ENCODE measurements at regions not wholly inside any gene's neighbourhood (a gene's known extent, or its start where the extent isn't known, plus 50 kb on each side); places are given as distances from the start of the nearest gene placed in this dataset.

DNA sequence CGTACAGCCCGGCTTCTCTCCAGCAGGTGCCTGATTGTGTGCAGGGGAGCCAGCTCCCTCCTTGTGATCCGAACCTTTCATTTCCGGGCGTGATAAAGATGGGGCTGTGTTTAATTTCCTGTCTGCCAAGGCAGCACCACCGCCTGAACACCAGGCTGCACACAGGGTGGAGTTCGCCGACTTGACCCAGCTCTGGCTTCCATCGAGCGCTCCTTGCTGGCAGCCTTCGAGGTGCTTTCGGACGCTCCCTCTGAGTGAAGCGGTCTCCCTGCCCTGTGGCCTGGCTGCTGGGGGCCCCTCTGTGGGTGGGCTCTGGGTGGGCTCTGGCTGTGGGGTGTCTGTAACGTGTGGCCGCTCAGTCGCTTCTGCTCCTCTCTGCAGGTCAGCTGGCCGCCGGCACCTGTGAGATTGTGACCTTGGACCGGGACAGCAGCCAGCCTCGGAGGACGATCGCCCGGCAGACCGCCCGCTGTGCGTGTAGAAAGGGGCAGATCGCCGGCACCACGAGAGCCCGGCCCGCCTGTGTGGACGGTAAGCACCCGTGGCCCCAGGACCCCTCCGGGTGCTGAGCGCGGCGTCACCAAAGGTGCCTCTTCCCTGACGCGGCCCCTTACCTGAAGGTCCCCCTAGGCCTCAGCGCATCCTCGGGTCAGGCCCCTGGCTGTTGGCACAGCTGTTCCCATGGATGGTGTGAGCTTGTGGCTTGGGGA is 1181.3 kb downstream of the BRD1 start:
- in situ Hi-C loops (cut with MboI; ENCODE audit: low sequenced_read_pairs) = no loop called here

DNA sequence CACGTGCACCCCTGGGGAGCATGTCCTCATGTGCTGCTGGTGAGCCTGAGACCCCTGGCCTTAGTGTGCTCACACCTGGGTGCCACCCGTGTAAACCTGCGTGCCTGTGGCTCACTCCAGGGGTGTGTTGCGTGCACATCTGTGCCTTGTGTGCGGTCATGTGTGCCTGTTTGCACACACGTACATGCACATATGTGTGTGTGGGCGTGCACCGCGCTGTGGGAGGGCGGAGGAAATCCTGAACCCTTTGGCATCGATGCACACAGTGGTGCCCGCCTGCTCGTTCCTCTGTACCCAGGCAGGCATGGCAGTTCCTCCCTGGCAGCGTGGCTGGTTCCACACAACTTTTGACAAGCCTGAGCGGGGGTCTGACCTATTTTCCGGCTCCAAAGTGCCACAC is 1181.9 kb downstream of the BRD1 start:
- in situ Hi-C loops (cut with MboI; ENCODE audit: low sequenced_read_pairs) = no loop called here

DNA sequence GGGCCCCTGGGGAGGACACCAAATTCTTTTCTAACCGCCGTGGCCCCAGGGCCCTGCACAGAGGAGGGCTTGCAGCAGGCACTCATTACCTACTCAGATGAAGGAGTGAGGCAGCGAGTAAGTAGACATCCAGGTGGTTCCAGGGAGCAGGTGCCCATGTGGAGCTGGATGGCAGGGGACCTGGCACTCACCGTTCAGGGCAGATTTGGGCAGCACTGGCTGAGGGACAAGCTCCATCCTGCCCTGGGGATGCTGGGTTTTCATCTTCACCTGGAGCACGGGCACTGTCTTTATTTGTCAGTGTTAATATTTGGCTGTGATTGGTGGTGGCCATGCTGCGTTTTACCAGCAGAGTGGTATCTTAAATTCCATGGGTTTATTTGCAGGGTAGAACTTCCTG is 1182.7 kb downstream of the BRD1 start:
- in situ Hi-C loops (cut with MboI; ENCODE audit: low sequenced_read_pairs) = no loop called here

DNA sequence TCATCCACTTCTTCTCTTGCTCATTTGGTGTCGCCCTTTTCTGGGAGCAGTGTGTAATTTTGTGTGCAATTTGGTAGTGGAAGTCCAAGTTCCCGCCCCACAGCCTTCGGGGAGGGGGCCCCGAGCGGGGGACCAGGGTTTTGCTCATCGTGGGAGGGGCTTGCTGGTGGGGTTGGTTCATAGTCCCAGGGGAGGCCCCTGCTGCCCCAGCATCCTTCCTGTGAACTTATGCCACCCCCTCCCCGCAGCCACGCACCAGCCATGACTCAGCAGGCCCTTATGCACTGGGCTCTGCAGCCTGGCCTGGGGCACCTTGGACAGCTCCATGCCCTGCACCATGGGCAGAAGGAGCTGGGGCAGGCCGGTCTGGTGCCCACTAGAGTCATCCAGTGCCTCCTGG is 1183.6 kb downstream of the BRD1 start:
- in situ Hi-C loops (cut with MboI; ENCODE audit: low sequenced_read_pairs) = no loop called here

DNA sequence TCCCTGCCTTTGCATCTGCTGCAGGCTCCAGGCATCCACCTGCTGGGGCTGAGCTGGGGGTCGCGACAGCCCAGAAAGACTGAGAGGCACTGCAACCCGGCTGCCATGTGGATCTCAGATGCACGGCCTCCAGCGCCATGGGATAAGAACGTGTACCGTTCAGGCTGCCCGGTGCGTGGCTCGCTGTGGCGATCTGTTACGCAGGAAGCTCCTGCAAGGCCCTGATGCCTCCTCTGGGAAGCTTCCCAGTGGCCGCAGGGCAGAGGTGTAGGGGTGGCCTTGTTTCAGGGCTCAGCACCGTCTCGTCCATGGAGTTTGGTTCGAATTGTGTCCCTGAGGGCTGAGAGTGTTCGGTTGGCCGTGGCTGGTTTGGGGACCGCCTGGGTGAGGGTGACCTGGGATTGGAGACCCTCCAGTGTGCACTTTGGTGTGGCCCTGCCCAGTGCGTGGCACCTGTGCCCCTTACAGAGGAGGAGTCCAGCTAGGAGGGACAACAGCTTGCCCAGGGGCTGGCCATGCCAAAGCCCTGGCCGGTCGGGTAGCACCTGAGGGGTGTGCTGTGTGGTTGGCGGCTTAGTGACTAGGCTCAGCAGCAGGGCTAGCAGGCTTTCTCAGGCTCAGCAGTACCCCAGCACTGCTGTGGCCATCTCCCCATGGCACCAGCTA is 1184.5 kb downstream of the BRD1 start:
- in situ Hi-C loops (cut with MboI; ENCODE audit: low sequenced_read_pairs) = no loop called here

DNA sequence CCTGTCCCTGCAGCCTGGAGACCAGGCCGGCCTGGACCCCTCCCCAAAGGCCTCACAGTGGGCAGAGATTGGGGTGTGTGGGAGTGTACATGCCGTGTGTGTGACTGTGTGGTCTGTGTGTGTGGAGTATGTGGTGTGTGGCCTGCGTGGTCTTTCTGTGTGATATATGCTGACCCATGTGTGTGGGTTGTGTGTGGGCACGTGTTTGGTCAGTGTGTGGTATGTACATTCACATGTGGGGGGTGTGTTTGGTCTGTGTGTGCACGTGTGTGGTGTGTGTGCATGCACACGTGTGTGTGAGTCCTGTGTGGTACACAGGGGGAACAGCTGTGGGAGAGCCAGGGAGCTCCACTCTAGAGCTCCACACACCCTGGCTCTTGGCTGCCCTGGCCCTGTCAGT is 1185.1 kb downstream of the BRD1 start:
- in situ Hi-C loops (cut with MboI; ENCODE audit: low sequenced_read_pairs) = no loop called here

DNA sequence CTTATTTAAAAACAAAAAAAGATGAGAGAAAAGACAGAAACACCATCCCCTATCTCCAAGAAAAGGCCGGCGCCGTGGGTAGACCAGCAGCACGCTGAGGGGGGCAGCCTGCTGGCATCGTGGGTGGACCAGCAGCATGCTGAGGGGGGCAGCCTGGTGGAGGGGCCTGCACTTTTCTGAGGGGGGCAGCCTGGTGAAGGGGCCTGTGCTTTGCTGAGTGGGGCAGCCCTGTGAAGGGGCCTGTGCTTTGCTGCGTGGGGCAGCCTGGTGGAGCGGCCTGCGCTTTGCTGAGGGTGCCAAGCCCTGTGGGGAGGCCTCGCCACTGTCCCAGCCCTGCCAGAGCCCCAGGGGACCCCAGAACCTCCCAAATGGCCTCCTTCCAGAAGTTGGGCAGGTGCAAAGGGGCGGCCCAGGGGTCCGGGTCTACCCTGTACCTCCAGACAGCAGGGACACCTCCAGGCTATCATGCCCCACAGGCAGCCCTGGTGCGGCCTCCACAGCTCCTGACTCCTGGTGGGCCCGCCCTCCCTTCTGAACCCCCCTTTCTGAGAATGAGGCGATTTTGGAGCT is 1185.7 kb downstream of the BRD1 start:
- in situ Hi-C loops (cut with MboI; ENCODE audit: low sequenced_read_pairs) = no loop called here

DNA sequence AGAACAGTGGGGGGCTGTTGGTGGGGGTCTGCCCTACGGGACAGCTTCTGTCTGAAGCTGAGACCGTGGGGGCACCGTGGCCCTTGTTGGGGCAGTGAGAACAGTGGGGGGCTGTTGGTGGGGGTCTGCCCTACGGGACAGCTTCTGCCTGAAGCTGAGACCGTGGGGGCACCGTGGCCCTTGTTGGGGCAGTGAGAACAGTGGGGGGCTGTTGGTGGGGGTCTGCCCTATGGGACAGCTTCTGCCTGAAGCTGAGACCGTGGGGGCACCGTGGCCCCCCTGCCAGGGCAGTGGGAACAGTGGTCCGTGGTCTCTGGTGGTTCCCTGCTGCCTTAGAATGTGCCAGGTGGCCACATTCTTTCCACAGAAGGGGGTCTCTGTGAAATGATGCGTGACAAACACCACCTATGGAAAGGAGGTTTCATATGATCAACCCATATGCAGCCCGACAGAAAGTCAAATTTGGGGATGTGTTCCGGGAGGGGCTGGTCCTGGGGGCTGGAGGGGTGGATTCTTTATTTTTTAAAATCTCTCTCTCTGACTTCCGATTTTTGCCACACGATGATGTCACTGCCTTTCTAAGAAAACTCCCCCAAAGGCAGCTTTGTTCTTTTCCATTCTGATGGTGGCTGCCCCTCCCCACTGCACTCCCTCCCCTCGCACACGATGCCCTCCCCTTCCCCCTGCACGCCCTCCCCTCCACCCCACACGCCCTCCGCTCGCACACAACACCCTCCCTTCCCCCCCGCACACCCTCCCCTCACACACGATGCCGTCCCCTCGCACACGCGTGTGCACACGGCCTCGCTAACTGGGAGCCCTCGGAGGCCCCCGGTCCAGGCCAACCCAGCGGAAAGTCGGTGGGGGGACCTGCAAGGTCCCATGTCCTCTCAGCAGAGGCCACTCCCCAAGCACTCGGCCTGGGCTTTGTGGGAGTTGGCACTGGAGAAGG is 1186.5 kb downstream of the BRD1 start:
- in situ Hi-C loops (cut with MboI; ENCODE audit: low sequenced_read_pairs) = no loop called here

DNA sequence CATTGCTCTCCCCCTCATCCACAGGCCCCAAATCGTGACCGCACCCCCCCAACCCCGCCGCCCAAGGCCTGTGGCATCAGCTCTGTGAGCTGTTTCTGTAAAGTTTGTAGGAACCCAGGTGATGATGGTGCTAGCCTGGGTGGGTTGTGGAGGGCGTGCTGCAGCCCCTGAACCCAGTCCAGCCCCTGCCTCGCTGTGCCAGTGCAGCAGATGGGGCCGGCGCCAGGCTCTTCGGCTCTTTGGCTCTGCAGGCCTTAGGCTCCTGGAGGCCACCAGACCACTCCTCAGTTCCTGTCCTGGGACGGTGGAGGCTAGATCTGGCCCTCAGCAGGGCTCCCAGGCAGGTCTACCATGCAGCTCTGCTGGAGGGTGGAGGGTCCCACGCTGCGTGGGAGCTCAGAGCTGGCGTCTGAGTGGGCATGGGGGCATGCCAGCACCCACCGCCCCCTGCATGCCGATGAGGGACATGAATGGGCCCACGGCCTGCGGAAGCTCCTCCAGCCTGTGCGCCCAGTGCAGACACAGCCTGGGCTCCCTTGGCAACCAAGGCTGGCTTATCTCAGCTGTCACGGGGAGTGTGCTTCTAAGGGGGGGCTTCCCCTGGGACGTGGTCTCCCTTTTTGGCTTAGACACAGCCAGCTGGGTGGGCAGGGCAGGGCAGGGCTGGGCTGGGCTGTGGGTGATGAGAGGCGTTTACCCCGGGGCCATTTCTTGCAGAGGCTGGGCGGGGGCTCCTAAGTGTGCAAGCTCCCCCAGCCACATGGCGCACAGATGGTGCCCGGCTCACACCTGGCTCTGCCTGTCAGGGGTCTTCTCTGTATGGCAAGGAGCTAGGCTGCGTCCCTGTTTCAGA is 1187.6 kb downstream of the BRD1 start:
- in situ Hi-C loops (cut with MboI; ENCODE audit: low sequenced_read_pairs) = no loop called here

DNA sequence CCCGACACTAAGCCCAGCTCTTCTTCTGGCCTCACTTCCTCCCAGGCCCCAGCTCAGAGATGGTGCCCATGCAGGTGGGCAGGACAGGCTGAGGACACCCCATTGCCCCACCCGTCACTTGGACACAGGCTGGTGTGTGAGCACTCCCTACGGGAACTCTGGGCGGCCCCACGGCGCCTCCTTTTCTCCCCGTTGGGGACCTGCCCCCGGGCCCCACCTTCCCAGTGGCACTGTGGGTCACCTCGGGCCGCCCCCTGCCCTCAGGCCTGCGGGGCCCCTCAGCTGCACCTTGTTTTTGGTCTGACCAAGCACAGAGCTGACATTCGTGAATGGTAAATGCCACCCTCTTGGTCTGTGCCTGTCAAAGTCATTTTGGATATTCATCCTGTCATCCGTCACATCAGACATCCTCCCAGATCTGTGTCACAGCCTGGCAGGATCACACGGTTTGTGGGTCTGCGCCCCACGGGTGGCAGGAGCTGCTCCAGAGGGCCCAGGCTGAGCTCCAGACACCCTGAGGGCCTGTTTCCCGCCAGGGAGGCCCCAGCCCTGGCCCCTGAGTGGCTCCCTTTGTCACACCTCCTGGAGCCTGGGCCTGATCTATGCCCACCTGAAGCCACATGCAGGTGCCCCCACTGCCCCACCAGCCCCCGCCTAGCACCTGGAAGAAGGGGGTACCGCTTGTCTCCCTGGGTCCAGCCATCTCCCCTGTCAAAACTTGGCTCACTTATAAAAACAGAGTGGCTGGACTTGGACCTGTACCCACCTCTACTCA is 1188.5 kb downstream of the BRD1 start:
- in situ Hi-C loops (cut with MboI; ENCODE audit: low sequenced_read_pairs) = no loop called here

DNA sequence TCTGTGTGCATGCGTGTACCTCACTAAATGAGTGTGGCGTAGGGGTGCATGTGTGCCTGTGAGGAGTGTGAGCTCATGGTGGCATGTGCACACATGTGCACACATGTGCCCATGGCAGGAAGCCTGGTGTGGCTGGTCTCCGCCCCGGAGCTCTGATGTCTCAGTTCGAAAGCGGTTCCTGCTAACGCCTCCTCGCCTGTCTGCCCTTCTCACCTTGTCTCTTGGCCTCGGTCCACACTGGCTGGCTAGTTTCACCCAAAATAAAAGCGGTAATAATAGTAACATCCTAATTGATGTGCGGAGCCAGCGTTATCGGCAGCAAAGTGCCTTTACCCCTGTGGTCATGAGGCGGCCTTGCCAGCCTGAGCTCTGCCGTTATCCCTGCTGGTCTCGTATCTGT is 1190.4 kb downstream of the BRD1 start:
- in situ Hi-C loops (cut with MboI; ENCODE audit: low sequenced_read_pairs) = no loop called here

DNA sequence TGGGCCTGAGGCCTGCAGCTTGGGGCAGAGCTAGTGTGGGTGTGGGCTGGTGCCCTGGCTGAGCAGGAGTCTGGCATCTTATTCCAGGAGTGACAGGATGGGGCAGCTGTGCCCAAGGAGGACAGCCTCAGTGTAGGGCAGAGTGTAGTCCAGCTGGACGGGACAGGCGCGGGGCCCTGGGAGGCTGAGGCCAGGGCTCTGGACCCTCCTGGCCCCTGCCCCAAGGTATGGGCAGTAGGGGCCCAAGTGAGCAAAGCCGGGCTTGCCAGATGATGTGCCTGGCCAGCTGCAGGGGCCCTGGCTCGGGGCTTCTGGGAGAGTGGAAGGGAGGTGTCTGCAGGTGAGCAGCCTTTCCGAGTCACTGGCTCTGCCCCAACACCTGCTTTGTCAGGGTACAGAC is 1190.9 kb downstream of the BRD1 start:
- in situ Hi-C loops (cut with MboI; ENCODE audit: low sequenced_read_pairs) = no loop called here

DNA sequence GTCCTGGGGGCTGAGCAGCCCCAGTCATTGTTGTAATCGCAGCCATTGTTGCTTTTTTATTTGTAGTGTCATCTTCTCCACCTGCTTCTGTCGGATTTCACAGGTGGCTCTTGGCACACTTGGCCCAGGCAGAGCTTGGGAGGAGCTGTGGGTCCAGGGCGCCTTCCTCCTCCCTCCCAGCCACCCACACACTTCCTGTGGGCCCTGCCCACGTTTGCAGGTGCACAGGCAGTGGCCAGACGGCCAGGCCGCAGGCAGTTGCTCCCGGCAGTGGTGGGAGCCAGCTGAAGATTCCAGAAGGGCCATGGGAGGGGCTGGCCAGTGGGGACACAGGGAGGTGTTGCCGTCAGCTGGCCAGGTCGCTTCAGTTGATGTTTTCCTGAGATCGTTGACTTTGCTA is 1191.9 kb downstream of the BRD1 start:
- in situ Hi-C loops (cut with MboI; ENCODE audit: low sequenced_read_pairs) = no loop called here

DNA sequence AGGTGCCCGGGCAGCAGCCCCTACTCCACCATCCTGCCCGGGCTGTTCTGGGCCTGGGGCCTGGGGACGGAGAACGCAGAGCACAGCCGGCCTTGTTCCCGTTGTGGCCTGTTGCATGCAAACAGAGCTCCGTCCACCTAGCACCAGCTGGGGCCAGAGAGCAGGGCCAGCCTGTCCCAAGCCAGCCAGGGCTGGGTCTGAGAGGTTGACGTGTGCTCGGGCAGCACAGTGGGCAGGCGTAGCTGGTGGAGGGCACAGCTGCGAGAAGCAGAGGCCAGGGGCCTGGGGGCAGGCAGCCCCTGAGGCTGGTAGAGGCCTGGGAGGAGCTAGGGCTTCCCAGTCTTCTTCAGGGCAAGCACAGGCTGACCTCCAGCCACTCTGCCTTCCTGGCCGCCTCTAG is 1192.6 kb downstream of the BRD1 start:
- in situ Hi-C loops (cut with MboI; ENCODE audit: low sequenced_read_pairs) = no loop called here

DNA sequence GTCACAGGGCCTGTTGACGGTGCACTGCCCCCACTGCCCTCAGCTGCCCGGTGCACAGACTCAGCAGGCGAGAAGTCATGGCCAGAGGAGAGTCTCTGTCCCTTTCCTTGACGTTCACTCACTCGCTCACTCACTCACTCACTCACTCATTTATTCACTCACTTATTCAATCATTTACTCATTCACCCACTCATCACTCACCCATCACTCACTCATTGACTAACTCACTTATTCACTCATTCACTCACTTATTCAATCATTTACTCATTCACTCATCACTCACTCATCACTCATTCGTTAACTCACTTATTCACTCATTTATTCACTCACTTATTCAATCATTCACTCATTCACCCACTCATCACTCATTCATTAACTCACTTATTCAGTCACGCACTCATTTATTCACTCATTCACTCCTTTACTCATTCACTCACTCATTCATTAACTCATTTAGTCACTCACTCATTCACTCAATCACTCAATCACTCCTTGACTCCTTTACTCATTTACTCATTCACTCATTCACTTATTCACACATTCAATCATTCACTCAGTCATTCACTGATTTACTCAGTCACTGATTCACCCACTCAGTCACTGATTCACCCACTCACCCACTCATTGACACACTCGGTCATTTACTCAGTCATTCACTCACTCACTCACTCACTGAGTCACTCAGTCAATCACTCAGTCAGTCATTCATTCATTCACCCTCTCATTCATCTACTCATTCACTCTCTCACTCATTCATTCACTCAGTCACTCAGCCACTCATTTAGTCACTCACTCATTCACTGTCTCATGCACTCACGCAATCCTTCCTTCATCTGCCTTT is 1193.5 kb downstream of the BRD1 start:
- in situ Hi-C loops (cut with MboI; ENCODE audit: low sequenced_read_pairs) = no loop called here

DNA sequence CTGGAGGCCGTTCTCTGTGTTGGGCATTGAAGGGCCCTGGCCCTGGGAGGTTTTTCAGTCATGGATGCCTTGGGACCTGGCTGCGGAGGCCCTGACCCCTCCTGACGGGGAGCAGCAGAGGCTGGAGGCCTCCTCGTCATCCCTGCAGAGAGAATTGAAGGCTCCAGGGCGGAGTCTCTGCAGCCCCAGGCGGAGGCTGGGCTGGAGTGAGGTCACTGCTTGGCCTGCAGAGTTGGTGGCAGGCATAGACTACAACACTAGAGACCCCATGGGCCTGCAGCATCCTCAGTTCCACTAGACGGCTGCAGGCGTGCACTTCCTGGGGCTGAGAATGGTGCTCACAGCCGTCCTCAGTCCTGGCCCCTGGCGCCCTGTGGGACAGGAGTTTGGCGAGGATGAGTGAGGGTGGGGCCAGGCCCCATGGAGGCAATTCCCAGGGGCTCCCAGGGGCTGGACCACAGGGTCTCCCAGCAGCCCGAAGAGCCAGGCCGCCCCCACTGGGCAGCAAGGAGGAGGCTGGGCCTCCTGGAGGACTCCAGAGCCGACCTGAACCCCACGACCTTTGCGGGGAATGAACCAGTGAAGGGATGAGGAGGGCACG is 1194.9 kb downstream of the BRD1 start:
- in situ Hi-C loops (cut with MboI; ENCODE audit: low sequenced_read_pairs) = no loop called here

DNA sequence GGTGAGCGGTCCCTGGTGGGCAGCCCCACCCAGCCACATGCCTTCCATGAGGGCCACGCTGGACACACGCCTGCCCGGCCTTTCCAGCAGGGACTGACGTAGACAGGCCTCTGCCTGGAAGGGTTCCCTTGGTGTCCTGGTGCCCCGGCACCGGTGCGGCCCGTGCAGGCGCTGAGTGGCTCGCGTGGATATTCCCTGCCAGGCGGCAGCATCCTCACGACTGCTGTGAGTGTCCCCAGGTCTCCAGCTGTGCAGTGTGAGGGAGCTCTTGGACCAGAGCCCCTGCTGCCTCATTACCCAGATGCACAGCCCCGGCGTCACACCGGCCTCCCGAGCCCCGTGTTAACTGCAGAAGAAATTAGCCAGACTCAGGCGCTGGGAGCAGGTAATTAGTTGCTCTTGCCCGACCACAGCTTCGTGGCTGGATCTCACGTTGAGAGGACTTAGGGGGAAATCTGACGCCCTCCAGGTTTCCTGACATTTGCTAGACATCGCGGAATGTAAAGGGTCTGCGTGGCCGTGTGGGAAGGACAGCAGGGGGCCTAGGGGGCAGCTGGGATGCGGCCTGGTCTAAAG is 1196.3 kb downstream of the BRD1 start:
- in situ Hi-C loops (cut with MboI; ENCODE audit: low sequenced_read_pairs) = no loop called here

DNA sequence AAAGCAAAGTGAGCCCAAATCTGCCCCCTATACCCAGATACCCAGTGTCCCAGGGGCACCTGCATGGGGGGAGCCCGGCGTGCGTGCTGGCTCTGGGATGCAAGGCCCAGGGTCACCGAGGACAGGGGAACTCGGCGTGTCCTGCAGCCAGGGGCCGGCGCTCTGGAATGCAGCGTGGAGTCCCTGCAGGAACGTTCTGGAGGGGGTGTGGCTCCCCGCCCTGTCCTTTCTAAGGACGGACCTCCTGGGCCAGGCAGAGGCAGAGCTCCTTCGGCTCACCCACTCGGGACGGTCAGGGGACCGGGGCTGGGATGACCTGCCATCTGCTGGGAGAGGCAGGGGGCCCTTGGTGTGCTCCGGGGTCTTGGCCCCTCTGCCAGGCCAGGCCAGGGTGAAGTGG is 1196.8 kb downstream of the BRD1 start:
- in situ Hi-C loops (cut with MboI; ENCODE audit: low sequenced_read_pairs) = no loop called here
